Lower lobe of right lung (tissue), 2 donors: ENCODE measurements at regions not wholly inside any gene's neighbourhood (a gene's known extent, or its start where the extent isn't known, plus 50 kb on each side); places are given as distances from the start of the nearest gene placed in this dataset.

Experiments used
- ATAC-seq, 2 donors: fragments of 200-7000 bp; cut with Tn5 transposase; one replicate each; pipeline ENCODE4 v1.9.1; 2020 to 2022; ENCODE audit warnings: mild to moderate bottlenecking in 2 of 2, moderate library complexity in 2 of 2
- DNase-seq: peaks from one replicate; pipeline ENCODE4 v3.0.0-alpha.2; 2020
- H3K27ac ChIP-seq: fragments of 200-600 bp; one replicate; pipeline ENCODE4 v1.8.0; 2022
- H3K27me3 ChIP-seq: fragments of 200-600 bp; one replicate; pipeline ENCODE4 v1.8.0; 2022; ENCODE audit warnings: low read depth
- H3K36me3 ChIP-seq: fragments of 200-600 bp; one replicate; pipeline ENCODE4 v1.8.0; 2022; ENCODE audit warnings: mild to moderate bottlenecking
- H3K4me1 ChIP-seq: fragments of 200-600 bp; one replicate; pipeline ENCODE4 v1.8.0; 2022
- H3K4me3 ChIP-seq: fragments of 200-600 bp; one replicate; pipeline ENCODE4 v1.8.0; 2022; ENCODE audit warnings: mild to moderate bottlenecking
- H3K9me3 ChIP-seq: fragments of 200-600 bp; one replicate; pipeline ENCODE4 v1.8.0; 2022
- CTCF ChIP-seq: fragments of 200-600 bp; IDR thresholded peaks from one replicate; pipeline ENCODE4 v1.8.0; 2022; ENCODE audit warnings: antibody characterized with exemption, mild to moderate bottlenecking
- intact Hi-C: fragments of 100-400 bp; cut with DNase I; formaldehyde crosslinking; loops from one replicate; pipeline ENCODE4 v1.11.0; 2022
- donor health status: DM: no; HTN: yes; CAD: no; lungs with severe emphysema.

GRCh38 chr12:131369094-131369845, 341.6 kb upstream of the SFSWAP start:
- Histone ChIP-seq H3K4me3 (no peak overlapping the region), H3K27ac (no peak overlapping the region), H3K27me3 (peaks cover 4% of the 10 kb centered on the region), H3K4me1 (no peaks in the 10 kb centered on the region), H3K9me3 (no peaks in the 10 kb centered on the region), H3K36me3 (no peaks in the 10 kb centered on the region)
- DNase-seq (no peak), ATAC-seq (no peak)
- intact Hi-C loops: no loop called here
- no peak for TF ChIP-seq CTCF

- intact Hi-C loops: no loop called here
- Histone ChIP-seq H3K27me3 (peaks cover 4% of the 10 kb centered on the region), H3K27ac (no peak overlapping the region), H3K9me3 (no peaks in the 10 kb centered on the region), H3K4me1 (no peaks in the 10 kb centered on the region), H3K36me3 (no peaks in the 10 kb centered on the region), H3K4me3 (no peak overlapping the region)
- DNase-seq (no peak), ATAC-seq (no peak)
- no peak for TF ChIP-seq CTCF
Measured at GRCh38 chr12:131370321-131370720, 340.6 kb upstream of the SFSWAP start.

- intact Hi-C loops: no loop called here
- H3K27me3 ChIP-seq: peaks cover 1% of the 10 kb centered on the region
- H3K4me3 ChIP-seq: no peak overlapping the region
- no peaks in the 10 kb centered on the region for H3K36me3 ChIP-seq
- DNase-seq (no peak), ATAC-seq (no peak)
- no peak for TF ChIP-seq CTCF
- no peaks in the 10 kb centered on the region for H3K4me1 ChIP-seq
- no peak overlapping the region for H3K27ac ChIP-seq
- H3K9me3 ChIP-seq: no peaks in the 10 kb centered on the region
Measured at GRCh38 chr12:131370791-131371347, 340.0 kb upstream of the SFSWAP start.

- ATAC-seq: no peak
- TF ChIP-seq CTCF: no peak
- intact Hi-C loops: no loop called here
- Histone ChIP-seq H3K4me1 (no peaks in the 10 kb centered on the region), H3K4me3 (no peak overlapping the region), H3K27ac (no peak overlapping the region), H3K9me3 (no peaks in the 10 kb centered on the region), H3K36me3 (no peaks in the 10 kb centered on the region), H3K27me3 (no peaks in the 10 kb centered on the region)
- DNase-seq: no peak
Measured at GRCh38 chr12:131371401-131372170, 339.3 kb upstream of the SFSWAP start.

GRCh38 chr12:131372171-131372475, 338.8 kb upstream of the SFSWAP start:
- H3K4me3 ChIP-seq: no peak overlapping the region
- no peaks in the 10 kb centered on the region for H3K4me1 ChIP-seq
- H3K27me3 ChIP-seq: no peaks in the 10 kb centered on the region
- no peaks in the 10 kb centered on the region for H3K9me3 ChIP-seq
- ATAC-seq (no peak), DNase-seq (no peak)
- intact Hi-C loops: no loop called here
- H3K36me3 ChIP-seq: no peaks in the 10 kb centered on the region
- H3K27ac ChIP-seq: no peak overlapping the region
- no peak for TF ChIP-seq CTCF
